TTC549 (cell line): ENCODE measurements at regions not wholly inside any gene's neighbourhood (a gene's known extent, or its start where the extent isn't known, plus 50 kb on each side); places are given as distances from the start of the nearest gene placed in this dataset.

Experiments
- FAIRE-seq: peaks from 2 replicates; lab custom pipeline; 2012; peaks lifted over from hg19 to GRCh38; lab: Jason Lieb, UNC

GRCh38 chr9:86695910-86696424 is 251.3 kb downstream of the GAS1 start:
- no peak for FAIRE-seq

- FAIRE-seq: no peak
Observed at GRCh38 chr9:86690034-86690433, 257.3 kb downstream of the GAS1 start.

- no peak for FAIRE-seq
Observed at GRCh38 chr9:86687788-86688187, 259.5 kb downstream of the GAS1 start.

- no peak for FAIRE-seq
Observed at GRCh38 chr9:86685556-86685955, 261.8 kb downstream of the GAS1 start.

- FAIRE-seq: no peak
Observed at GRCh38 chr9:86684148-86684547, 263.2 kb downstream of the GAS1 start.

- no peak for FAIRE-seq
Observed at GRCh38 chr9:86682240-86682639, 265.1 kb downstream of the GAS1 start.

- no peak for FAIRE-seq
Observed at GRCh38 chr9:86679909-86680308, 267.4 kb downstream of the GAS1 start.

- no peak for FAIRE-seq
Observed at GRCh38 chr9:86676396-86676795, 270.9 kb downstream of the GAS1 start.

GRCh38 chr9:86675805-86676204 is 271.5 kb downstream of the GAS1 start:
- no peak for FAIRE-seq

- no peak for FAIRE-seq
Observed at GRCh38 chr9:86674487-86674886, 272.8 kb downstream of the GAS1 start.

- no peak for FAIRE-seq
Observed at GRCh38 chr9:86672966-86673365, 274.3 kb downstream of the GAS1 start.

GRCh38 chr9:86672301-86672700 is 275.0 kb downstream of the GAS1 start:
- FAIRE-seq: no peak

- no peak for FAIRE-seq
Observed at GRCh38 chr9:86671018-86671417, 276.3 kb downstream of the GAS1 start.

GRCh38 chr9:86670536-86670935 is 276.8 kb downstream of the GAS1 start:
- no peak for FAIRE-seq

- no peak for FAIRE-seq
Observed at GRCh38 chr9:86670076-86670475, 277.2 kb downstream of the GAS1 start.

GRCh38 chr9:86669422-86669821 is 277.9 kb downstream of the GAS1 start:
- FAIRE-seq: no peak

- FAIRE-seq: no peak
Observed at GRCh38 chr9:86668488-86668887, 278.8 kb downstream of the GAS1 start.

GRCh38 chr9:86667307-86667706 is 280.0 kb downstream of the GAS1 start:
- no peak for FAIRE-seq

GRCh38 chr9:86665416-86665815 is 281.9 kb downstream of the GAS1 start:
- FAIRE-seq: no peak

GRCh38 chr9:86664603-86665002 is 282.7 kb downstream of the GAS1 start:
- no peak for FAIRE-seq

- no peak for FAIRE-seq
Observed at GRCh38 chr9:86663905-86664304, 283.4 kb downstream of the GAS1 start.

- no peak for FAIRE-seq
Observed at GRCh38 chr9:86662890-86663468, 284.3 kb downstream of the GAS1 start.

- no peak for FAIRE-seq
Observed at GRCh38 chr9:86660146-86660943, 287.0 kb downstream of the GAS1 start.
